ENCODE measurements at regions not wholly inside any gene's neighbourhood (a gene's known extent, or its start where the extent isn't known, plus 50 kb on each side); places are given as distances from the start of the nearest gene placed in this dataset.

GRCh38 chr20:40591119-40591518 lies 97.9 kb downstream of the MAFB start:
- DNase-seq: no peak

DNA sequence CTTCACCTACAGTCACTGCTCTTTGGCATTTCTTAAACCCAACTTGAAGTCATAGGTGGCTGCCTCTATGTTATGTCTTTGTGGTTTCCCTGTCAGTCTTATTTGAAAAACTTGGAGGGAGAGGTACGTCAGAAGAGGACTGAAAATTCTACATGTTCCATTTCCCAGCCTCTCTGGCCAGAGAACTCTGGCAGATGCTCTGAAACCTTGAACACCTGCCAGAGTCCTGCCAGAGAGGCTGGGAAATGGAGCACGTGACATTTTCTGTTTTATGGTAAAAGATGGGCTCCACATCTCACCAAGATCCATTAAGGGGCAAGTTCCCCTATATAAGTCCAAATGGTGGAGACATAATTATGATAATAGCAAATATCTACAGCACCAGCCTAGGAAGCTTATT lies 99.5 kb downstream of the MAFB start:
- no peak for DNase-seq

DNA sequence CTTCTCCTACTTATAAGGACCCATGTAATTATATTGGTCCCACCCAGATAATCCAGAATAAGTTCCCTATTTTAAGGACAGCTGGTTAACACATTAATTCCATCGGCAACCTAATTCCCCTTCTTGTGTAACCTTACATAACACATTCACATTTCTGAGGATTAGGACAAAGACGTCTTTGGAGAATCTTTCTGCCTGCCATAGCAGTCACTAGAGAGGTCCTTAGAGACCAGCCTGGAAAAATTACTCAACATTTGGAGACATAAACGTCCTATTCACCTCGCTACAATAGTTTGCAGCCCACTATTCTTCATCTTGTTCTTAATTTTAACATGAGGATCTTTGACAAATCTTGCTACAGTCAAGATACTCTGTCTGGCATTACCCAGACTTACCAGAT lies 100.1 kb downstream of the MAFB start:
- DNase-seq: no peak

DNA sequence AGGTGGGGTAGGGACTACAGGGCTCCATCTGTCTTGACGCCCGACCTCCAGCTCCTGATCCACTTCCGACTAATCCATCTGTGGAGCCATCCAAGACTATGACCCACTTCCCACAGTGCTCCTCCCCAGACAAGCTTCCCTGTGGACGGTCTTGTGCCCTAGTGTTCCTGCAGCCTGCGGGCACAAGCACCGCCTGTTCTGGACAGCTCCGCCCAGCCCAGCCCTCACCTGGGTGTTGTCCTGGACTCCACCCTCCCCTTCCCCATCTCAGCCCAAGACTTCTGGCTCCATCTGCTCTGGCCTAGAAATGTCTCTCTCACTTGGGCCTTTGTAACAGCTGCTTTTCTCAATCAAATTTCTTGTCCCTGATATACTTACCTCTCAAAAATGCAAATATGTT lies 102.0 kb downstream of the MAFB start:
- no peak for DNase-seq

DNA sequence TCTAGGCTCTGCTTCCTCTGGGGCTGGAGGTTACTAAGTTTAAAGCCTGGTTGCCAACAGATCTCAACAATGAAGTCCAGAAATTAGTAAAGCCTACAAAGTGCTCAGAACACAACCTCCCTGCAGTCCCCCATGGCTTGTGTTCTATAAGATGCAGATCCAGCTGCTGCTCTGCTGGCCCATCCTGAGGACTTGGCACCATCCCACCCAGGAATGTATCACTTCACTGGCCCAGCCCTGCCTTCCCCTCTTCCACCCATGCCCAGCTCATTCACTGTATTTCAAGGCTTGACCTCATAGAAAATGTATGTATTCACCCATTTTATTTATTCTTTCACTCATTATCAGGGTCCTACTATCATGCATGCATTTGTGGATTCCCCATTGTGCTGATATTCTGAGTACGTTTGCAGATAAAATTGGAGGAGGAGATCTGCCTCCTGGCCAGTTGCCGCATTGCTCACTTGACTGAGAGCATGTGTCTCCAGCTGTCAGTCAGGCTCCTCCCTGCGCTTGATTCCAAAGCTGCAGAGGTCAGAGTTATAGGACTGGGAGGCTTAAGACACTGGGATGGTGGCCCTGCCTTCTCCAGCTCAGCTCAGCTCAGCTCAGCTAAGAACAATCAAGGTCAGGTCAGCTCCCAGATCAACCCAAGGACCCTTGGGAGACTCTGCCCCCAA lies 104.8 kb downstream of the MAFB start:
- DNase-seq: no peak

- DNase-seq: no peak
Observed at GRCh38 chr20:40583636-40584035, 105.4 kb downstream of the MAFB start.

DNA sequence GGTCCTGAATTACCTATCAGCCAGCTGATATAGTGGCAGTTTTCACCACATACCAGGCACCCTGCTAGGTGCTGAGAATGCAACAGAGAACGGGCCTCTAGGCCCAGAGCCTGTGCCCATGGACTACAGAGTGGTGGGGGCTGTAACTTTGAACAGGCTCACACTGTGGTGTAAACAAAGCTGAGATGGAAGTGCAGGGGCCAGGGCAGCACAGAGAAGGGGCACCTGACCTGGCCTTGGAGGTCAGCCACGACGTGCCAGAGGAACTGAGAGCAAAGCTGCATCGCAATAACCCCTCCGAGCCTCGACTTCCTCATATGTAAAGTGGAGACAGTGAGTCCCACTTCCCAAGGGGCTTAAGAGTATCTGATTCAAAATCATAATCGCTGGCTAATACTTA lies 105.8 kb downstream of the MAFB start:
- peak in 12 of 56 donors; percentile 3 to 31 (median 8) for DNase-seq

- no peak for DNase-seq
Observed at GRCh38 chr20:40582531-40582930, 106.5 kb downstream of the MAFB start.

DNA sequence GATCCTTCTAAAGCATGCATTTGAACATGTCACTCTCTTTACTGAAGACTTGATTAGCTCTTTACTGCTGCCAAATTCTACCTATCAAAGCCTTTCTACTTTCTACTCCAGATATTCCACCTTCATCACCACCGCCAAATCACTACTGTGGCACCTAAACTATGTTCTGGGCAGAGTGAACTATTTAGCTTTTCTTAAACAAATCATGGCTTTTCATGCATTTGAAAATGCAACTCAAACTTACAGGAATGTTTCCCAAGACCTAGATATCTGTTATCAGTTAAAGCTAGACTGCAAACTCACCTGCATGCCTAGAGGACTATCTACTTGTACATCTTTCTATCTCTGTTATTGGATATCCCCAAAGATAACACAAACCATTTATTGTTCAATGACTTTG lies 109.3 kb downstream of the MAFB start:
- no peak for DNase-seq

- no peak for DNase-seq
Observed at GRCh38 chr20:40578961-40579360, 110.1 kb downstream of the MAFB start.

GRCh38 chr20:40575851-40576250 lies 113.2 kb downstream of the MAFB start:
- no peak for DNase-seq

- DNase-seq: no peak
Observed at GRCh38 chr20:40572251-40572650, 116.8 kb downstream of the MAFB start.

DNA sequence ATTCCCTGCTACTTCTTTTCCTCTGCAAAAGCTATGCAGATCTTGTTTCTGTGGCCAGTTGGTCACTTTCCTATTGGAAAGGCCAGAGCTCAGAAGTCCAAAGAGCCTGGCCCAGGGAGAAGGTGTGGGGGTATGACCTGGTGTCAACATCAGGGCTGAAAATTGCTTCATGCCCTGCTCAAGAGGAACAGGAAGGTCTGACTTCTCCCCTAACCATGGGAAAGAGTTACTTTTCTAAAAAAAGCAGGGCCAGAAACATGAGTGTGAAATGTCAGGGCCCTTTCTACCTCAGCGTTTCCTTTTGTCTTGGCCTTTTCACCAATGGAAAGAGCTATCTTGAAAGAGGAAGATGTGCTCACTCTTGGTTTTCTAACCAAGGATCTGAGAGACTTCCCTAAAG lies 117.4 kb downstream of the MAFB start:
- DNase-seq: peak in 2 of 56 donors; percentile 7 to 36

GRCh38 chr20:40568200-40568599 lies 120.8 kb downstream of the MAFB start:
- no peak for DNase-seq

DNA sequence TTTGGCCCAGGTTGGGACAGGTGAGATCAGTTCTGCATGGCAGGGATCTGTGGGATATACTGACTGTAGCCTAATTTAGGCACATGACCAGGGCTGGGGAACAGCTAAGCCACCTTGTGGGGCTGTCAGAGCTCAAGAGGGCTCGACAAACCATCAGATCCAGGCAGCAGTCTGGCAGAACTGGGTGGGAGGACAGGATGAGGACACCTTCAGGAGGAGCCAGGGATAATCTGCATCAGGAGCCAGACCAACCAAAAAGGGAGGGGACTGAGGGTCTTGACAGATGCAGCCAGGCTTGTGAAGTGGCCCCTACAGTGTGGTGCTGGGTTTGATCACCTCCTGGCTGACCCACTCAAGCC lies 123.4 kb downstream of the MAFB start:
- DNase-seq: no peak

DNA sequence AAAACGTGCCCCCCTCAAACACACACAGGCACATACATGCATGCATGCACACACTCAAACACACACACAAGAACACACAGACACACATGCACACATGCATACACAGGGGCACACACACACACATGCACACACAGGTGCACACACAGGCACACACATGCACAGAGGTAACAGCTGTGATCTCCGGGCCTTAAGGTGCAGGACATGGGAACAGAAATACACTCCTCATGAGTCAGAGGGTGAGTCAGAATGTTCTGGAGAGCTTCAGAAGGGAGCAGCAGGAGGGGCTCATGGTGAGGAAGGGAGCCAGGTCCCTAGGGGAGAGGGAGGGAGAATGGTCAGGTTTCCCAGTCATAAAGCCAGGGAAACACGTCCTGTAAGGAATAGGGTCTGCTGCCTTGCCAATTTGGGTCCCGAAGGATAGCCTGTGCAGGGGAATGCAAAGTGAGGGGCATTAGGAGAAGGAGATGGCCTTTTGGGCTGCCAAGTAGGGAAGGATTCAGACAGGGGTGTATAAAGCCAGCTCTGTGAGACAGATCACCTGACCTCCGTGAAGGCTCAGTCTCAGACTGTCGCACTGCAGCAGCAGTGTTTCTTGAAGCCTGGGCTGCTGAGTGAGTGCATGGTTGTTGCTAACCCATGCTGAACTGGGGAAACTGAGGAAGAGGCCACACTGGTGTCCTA lies 123.9 kb downstream of the MAFB start:
- no peak for DNase-seq

DNA sequence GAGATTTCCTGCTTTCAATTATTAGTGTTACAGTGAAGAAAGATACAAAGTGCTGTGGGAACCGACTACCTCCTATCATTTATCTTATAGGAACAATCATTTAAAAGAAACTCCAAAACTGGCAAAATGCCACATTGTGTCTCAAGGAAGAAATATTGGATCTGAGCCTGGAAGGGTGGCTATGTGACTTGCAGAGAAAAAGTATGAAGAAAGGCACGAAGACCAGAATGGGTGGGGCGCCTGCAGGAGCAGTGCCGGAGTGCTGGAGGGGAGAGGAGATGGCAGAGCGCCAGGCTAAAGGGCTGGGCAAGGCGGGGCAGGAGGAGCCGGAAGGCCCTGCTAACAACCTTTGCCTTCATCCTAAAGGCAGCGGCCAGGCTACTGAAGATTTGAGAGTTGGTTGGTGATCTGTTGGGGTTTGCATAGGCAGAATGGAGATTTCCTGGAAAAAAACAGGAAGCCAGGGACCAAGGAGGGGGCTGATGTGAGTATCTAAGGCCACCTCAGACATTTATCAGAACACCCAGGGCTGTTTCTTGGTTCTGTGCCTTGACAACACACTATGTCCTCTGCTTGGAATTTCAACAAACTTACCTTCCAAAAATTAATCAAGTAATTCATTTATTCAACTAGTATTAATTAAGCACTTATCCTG lies 125.6 kb downstream of the MAFB start:
- DNase-seq: no peak

DNA sequence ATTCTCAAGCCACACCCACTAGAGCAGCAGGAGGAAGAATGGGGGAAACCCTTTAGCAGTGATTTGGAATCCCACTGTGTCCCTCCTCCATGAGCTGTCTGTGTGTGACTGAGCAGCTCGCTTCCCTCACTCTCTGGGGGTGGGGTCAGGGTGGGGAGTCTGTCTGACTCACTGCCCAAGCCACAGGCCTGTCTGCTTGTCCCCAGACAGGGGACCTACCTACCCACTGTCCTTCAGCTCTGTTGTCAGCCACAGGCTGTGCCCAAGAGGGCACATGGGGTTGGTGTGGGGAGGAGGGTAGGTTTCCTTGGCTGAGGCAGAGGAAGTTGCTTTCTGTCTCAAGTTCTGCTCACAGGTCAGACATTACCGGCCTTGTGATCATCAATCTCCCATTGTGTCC lies 127.0 kb downstream of the MAFB start:
- peak in 5 of 56 donors; percentile 3 to 22 (median 6) for DNase-seq

- DNase-seq: peak in 1 of 56 donors; percentile 3
Observed at GRCh38 chr20:40561187-40561586, 127.8 kb downstream of the MAFB start.

DNA sequence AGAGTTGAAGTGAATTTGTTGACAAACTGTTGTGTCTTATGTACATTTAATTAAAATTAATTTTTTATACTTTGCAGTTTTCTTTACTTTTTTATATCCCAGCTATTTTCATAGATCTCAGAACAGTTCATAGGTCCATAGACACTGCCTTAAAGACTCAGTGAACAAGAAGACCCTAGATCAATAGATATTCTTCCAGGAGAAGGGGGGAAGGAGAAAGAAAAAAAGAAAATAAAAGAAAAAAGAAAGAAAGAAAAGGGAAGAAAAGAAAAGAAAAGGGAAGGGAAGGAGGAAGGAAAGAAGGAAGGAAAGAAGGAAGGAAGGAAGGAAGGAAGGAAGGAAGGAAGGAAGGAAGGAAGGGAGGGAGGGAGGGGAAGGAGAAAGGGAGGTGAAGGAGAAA lies 130.8 kb downstream of the MAFB start:
- no peak for DNase-seq

DNA sequence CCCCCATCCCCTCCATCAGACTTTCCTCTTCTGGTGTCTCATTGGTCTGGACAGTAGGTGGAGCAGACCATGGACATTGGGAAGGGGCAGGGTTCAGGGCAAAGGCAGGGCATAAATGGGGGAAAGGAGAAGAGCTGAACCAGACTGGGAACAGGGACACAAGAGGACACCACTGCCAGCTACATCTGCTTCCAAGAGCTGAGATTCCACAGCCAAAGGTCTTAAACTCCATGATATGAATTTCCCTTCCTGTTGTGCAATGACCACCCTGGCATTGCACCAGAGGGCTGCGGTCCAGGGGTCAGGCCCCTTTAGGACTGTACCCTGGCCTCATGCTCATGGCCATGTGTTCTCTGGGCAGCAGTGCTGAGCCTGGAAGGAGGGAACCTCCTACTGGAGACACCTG lies 137.9 kb downstream of the MAFB start:
- no peak for DNase-seq

- DNase-seq: no peak
Observed at GRCh38 chr20:40547483-40548091, 141.4 kb downstream of the MAFB start.

Measured in nucleus accumbens (tissue), 56 donors.